H9 (cell line): ENCODE measurements at regions not wholly inside any gene's neighbourhood (a gene's known extent, or its start where the extent isn't known, plus 50 kb on each side); places are given as distances from the start of the nearest gene placed in this dataset.

Experiments
- DNase-seq: peaks from one replicate; pipeline ENCODE4 v3.0.0-alpha.2; 2017
- H2AFZ ChIP-seq: one replicate; pipeline ENCODE4 v1.6.1; 2013; ENCODE audit warnings: mild to moderate bottlenecking, low read length, control low read depth, moderate library complexity
- H2AK5ac ChIP-seq: 2 replicates; pipeline ENCODE4 v1.6.1; 2013; ENCODE audit warnings: low read length, control low read depth, mixed read lengths; ENCODE audit not compliant: insufficient read length
- H2BK120ac ChIP-seq: one replicate; pipeline ENCODE4 v1.6.1; 2013; ENCODE audit warnings: low read depth, mild to moderate bottlenecking, low read length, control low read depth, inconsistent platforms; ENCODE audit not compliant: poor library complexity, severe bottlenecking
- H2BK12ac ChIP-seq: 2 replicates; pipeline ENCODE4 v1.6.1; 2013; ENCODE audit warnings: low read length, control low read depth, mixed read lengths, low read depth; ENCODE audit not compliant: insufficient read length
- H2BK15ac ChIP-seq: 2 replicates; pipeline ENCODE4 v1.6.1; 2013; ENCODE audit warnings: low read depth, low read length, control low read depth
- H2BK20ac ChIP-seq: one replicate; pipeline ENCODE4 v1.6.1; 2013; ENCODE audit warnings: low read depth, mild to moderate bottlenecking, low read length, control low read depth, inconsistent platforms; ENCODE audit not compliant: poor library complexity, severe bottlenecking
- H2BK5ac ChIP-seq: 2 replicates; pipeline ENCODE4 v1.6.1; 2013; ENCODE audit warnings: low read length, control low read depth, mixed read lengths; ENCODE audit not compliant: insufficient read length
- H3K14ac ChIP-seq: 2 replicates; pipeline ENCODE4 v1.6.1; 2013; ENCODE audit warnings: low read length, control low read depth; ENCODE audit not compliant: insufficient read depth
- H3K18ac ChIP-seq: 2 replicates; pipeline ENCODE4 v1.6.1; 2013; ENCODE audit warnings: low read depth, mild to moderate bottlenecking, mixed read lengths, low read length, control low read depth; ENCODE audit not compliant: insufficient read length
- H3K23ac ChIP-seq: 2 replicates; pipeline ENCODE4 v1.6.1; 2013; ENCODE audit warnings: low read length, control low read depth, mixed read lengths, low read depth; ENCODE audit not compliant: insufficient read length
- H3K23me2 ChIP-seq: 2 replicates; pipeline ENCODE4 v1.6.1; 2013; ENCODE audit warnings: low read depth, mild to moderate bottlenecking, mixed read lengths, low read length, control low read depth; ENCODE audit not compliant: insufficient read length, poor library complexity, severe bottlenecking
- H3K27ac ChIP-seq: 2 replicates; pipeline ENCODE4 v1.5.1; 2013; ENCODE audit warnings: low read length, control low read depth, mixed read lengths, low read depth; ENCODE audit not compliant: insufficient read length
- H3K27me3 ChIP-seq: 2 replicates; pipeline ENCODE4 v1.6.1; 2013; ENCODE audit warnings: low read length, control low read depth, inconsistent platforms; ENCODE audit not compliant: insufficient read depth
- H3K4ac ChIP-seq: 2 replicates; pipeline ENCODE4 v1.6.1; 2013; ENCODE audit warnings: low read depth, mild to moderate bottlenecking, control low read depth, inconsistent platforms, low read length, moderate library complexity
- H3K4me1 ChIP-seq: 2 replicates; pipeline ENCODE4 v1.6.1; 2013; ENCODE audit warnings: low read length, control low read depth, inconsistent platforms; ENCODE audit not compliant: insufficient read depth
- H3K4me2 ChIP-seq: 2 replicates; pipeline ENCODE4 v1.6.1; 2013; ENCODE audit warnings: low read length, control low read depth, mixed read lengths; ENCODE audit not compliant: insufficient read length, insufficient read depth
- H3K56ac ChIP-seq: 2 replicates; pipeline ENCODE4 v1.6.1; 2013; ENCODE audit warnings: low read depth, mild to moderate bottlenecking, mixed read lengths, low read length, control low read depth; ENCODE audit not compliant: insufficient read length
- H3K79me1 ChIP-seq: 2 replicates; pipeline ENCODE4 v1.6.1; 2013; ENCODE audit warnings: low read depth, mild to moderate bottlenecking, moderate library complexity, low read length, control low read depth, inconsistent platforms; ENCODE audit not compliant: insufficient read depth, poor library complexity, severe bottlenecking
- H3K79me2 ChIP-seq: 2 replicates; pipeline ENCODE4 v1.6.1; 2013; ENCODE audit warnings: low read length, control low read depth, inconsistent platforms; ENCODE audit not compliant: insufficient read depth
- H3K9ac ChIP-seq: 2 replicates; pipeline ENCODE4 v1.6.1; 2013; ENCODE audit warnings: low read length, control low read depth, mixed read lengths; ENCODE audit not compliant: insufficient read length; ENCODE audit errors: extremely low read depth
- H3K9me3 ChIP-seq: one replicate; pipeline ENCODE4 v1.6.1; 2013; ENCODE audit warnings: low read depth, low read length, inconsistent platforms; ENCODE audit not compliant: control insufficient read depth
- H3T11ph ChIP-seq: one replicate; pipeline ENCODE4 v1.6.1; 2013; ENCODE audit warnings: mild to moderate bottlenecking, low read length, control low read depth, inconsistent platforms
- H4K20me1 ChIP-seq: one replicate; pipeline ENCODE4 v1.6.1; 2013; ENCODE audit not compliant: control insufficient read depth, insufficient read length, insufficient read depth
- H4K5ac ChIP-seq: 2 replicates; pipeline ENCODE4 v1.6.1; 2013; ENCODE audit warnings: low read depth, mild to moderate bottlenecking, mixed read lengths, low read length, control low read depth; ENCODE audit not compliant: insufficient read length
- H4K8ac ChIP-seq: replicated peaks from 2 replicates; pipeline ENCODE4 v1.6.1; 2013; ENCODE audit warnings: low read length, control low read depth, mixed read lengths, low read depth; ENCODE audit not compliant: insufficient read length
- H4K91ac ChIP-seq: 2 replicates; pipeline ENCODE4 v1.6.1; 2013; ENCODE audit warnings: low read depth, mild to moderate bottlenecking, moderate library complexity, mixed read lengths, low read length, control low read depth; ENCODE audit not compliant: insufficient read length
- H3K27ac Mint-ChIP-seq, 3 experiments: 2 replicates in 2 of 3; 3 replicates in 1 of 3; pipeline ENCODE4 v1.8.0; 2020 to 2021; ENCODE audit warnings: mixed read lengths in 3 of 3, mild to moderate bottlenecking in 1 of 3, moderate library complexity in 1 of 3
- H3K27me3 Mint-ChIP-seq: 2 replicates; pipeline ENCODE4 v1.8.0; 2021; ENCODE audit warnings: low read depth, mild to moderate bottlenecking, moderate library complexity, mixed read lengths
- H3K36me3 Mint-ChIP-seq, 3 experiments: 2 replicates in 2 of 3; 3 replicates in 1 of 3; pipeline ENCODE4 v1.8.0; 2020 to 2021; ENCODE audit warnings: low read depth in 3 of 3, mixed read lengths in 3 of 3; ENCODE audit not compliant: insufficient read depth in 1 of 3
- H3K4me1 Mint-ChIP-seq, 2 experiments: 2 replicates each; pipeline ENCODE4 v1.8.0; 2020; ENCODE audit warnings: mixed read lengths in 2 of 2
- H3K4me3 Mint-ChIP-seq, 2 experiments: 2 replicates in 1 of 2; 3 replicates in 1 of 2; pipeline ENCODE4 v1.8.0; 2020 to 2021; ENCODE audit warnings: mild to moderate bottlenecking in 2 of 2, mixed read lengths in 2 of 2, moderate library complexity in 1 of 2
- H3K9me3 Mint-ChIP-seq, 2 experiments: 2 replicates in 1 of 2; 3 replicates in 1 of 2; pipeline ENCODE4 v1.8.0; 2020; ENCODE audit warnings: mild to moderate bottlenecking in 2 of 2, mixed read lengths in 2 of 2, moderate library complexity in 1 of 2
- WGBS: extraction: QIAGEN DNeasy Blood & Tissue Kit; methylation state at CpG from one replicate; pipeline ENCODE4 v1.1.7; 2013; ENCODE audit warnings: missing lambda C conversion rate, low lambda C conversion rate, mixed read lengths; ENCODE audit not compliant: insufficient read length; ENCODE audit errors: extremely low coverage; 5-methylcytosine and 5-hydroxymethylcytosine counted together
- TF ChIP-seq, protein P1 (sequence below): fragments of 200-600 bp; sonication (generic); conservative IDR thresholded peaks from 3 replicates; pipeline ENCODE4 v1.8.0; 2021; ENCODE audit warnings: antibody characterized with exemption, mild to moderate bottlenecking

GRCh38 chr5:8446179-8446578 lies 577.2 kb downstream of the MTRR start:
- Histone ChIP-seq H3K27me3 (no peaks in the 10 kb centered on the region), H2BK120ac (no peak overlapping the region), H3K9ac (no peak overlapping the region), H3K79me1 (no peaks in the 10 kb centered on the region), H3K27ac (no peak overlapping the region), H2AK5ac (no peak overlapping the region), H3K14ac (no peak overlapping the region), H3K4me1 (no peaks in the 10 kb centered on the region), H3K23me2 (no peaks in the 10 kb centered on the region), H3K18ac (no peak overlapping the region), H3K23ac (no peak overlapping the region), H3K56ac (no peak overlapping the region), H2BK12ac (no peak overlapping the region), H2BK15ac (no peak overlapping the region), H3K4me2 (no peak overlapping the region), H3K9me3 (no peaks in the 10 kb centered on the region), H4K5ac (no peak overlapping the region), H2BK20ac (no peak overlapping the region), H2AFZ (no peak overlapping the region), H4K8ac (no peak overlapping the region), H2BK5ac (no peak overlapping the region), H4K20me1 (no peaks in the 10 kb centered on the region), H3K79me2 (no peaks in the 10 kb centered on the region), H4K91ac (no peak overlapping the region), H3T11ph (no peak overlapping the region), H3K4ac (no peak overlapping the region)
- no peaks in the 10 kb centered on the region for H3K27me3 Mint-ChIP-seq
- H3K4me3 Mint-ChIP-seq, result no peak overlapping the region
- H3K27ac Mint-ChIP-seq, result no peak overlapping the region
- no CpG with 5 or more reads among the region's 2 CpGs for WGBS
- peaks cover 0 to 3% of the 10 kb centered on the region in 2 experiments; a peak in 2 of 5 replicates for H3K9me3 Mint-ChIP-seq
- DNase-seq, result no peak
- TF ChIP-seq, protein P1, sequence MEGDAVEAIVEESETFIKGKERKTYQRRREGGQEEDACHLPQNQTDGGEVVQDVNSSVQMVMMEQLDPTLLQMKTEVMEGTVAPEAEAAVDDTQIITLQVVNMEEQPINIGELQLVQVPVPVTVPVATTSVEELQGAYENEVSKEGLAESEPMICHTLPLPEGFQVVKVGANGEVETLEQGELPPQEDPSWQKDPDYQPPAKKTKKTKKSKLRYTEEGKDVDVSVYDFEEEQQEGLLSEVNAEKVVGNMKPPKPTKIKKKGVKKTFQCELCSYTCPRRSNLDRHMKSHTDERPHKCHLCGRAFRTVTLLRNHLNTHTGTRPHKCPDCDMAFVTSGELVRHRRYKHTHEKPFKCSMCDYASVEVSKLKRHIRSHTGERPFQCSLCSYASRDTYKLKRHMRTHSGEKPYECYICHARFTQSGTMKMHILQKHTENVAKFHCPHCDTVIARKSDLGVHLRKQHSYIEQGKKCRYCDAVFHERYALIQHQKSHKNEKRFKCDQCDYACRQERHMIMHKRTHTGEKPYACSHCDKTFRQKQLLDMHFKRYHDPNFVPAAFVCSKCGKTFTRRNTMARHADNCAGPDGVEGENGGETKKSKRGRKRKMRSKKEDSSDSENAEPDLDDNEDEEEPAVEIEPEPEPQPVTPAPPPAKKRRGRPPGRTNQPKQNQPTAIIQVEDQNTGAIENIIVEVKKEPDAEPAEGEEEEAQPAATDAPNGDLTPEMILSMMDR, result no peak
- H3K36me3 Mint-ChIP-seq, result no peaks in the 10 kb centered on the region
- peaks cover 0 to 6% of the 10 kb centered on the region in 2 experiments; a peak in 2 of 4 replicates for H3K4me1 Mint-ChIP-seq
